DND-41 (cell line): ENCODE measurements at regions not wholly inside any gene's neighbourhood (a gene's known extent, or its start where the extent isn't known, plus 50 kb on each side); places are given as distances from the start of the nearest gene placed in this dataset.

Experiments
- ATAC-seq: fragments of 200-7000 bp; cut with Tn5 transposase; 3 replicates; pipeline ENCODE4 v1.9.1; 2021; ENCODE audit warnings: low read depth; ENCODE audit not compliant: insufficient read depth
- DNase-seq: peaks from one replicate; pipeline ENCODE4 v3.0.0-alpha.2; 2020
- H2AFZ ChIP-seq: 2 replicates; pipeline ENCODE4 v1.6.0; 2012; ENCODE audit warnings: low read depth, low read length
- H3K27ac ChIP-seq: 2 replicates; pipeline ENCODE4 v1.5.1; 2012; ENCODE audit warnings: low read length, inconsistent platforms
- H3K27me3 ChIP-seq: fragments of 200-600 bp; sonication (generic); 2 replicates; pipeline ENCODE4 v1.6.0; 2012; ENCODE audit warnings: low read length, mild to moderate bottlenecking, inconsistent platforms; ENCODE audit not compliant: insufficient read depth, poor library complexity
- H3K36me3 ChIP-seq: 2 replicates; pipeline ENCODE4 v1.5.1; 2012; ENCODE audit warnings: low read length, inconsistent platforms; ENCODE audit not compliant: insufficient read depth
- H3K4me1 ChIP-seq: 2 replicates; pipeline ENCODE4 v1.5.1; 2012; ENCODE audit warnings: mild to moderate bottlenecking, low read length; ENCODE audit not compliant: insufficient read depth
- H3K4me2 ChIP-seq: 2 replicates; pipeline ENCODE4 v1.6.0; 2012; ENCODE audit warnings: mild to moderate bottlenecking, moderate library complexity, low read length, inconsistent platforms; ENCODE audit not compliant: insufficient read depth
- H3K4me3 ChIP-seq, 2 experiments: fragments of 200-600 bp in 1 of 2; shearing (Covaris generic) in 1 of 2; 2 replicates each; pipeline ENCODE4 v1.5.1; 2012 to 2016; ENCODE audit warnings: inconsistent platforms in 2 of 2, low read length in 2 of 2, mild to moderate bottlenecking in 2 of 2, low read depth in 1 of 2, moderate library complexity in 1 of 2
- H3K79me2 ChIP-seq: 2 replicates; pipeline ENCODE4 v1.6.0; 2012; ENCODE audit warnings: low read length, inconsistent platforms; ENCODE audit not compliant: insufficient read depth
- H3K9ac ChIP-seq: 2 replicates; pipeline ENCODE4 v1.6.0; 2012; ENCODE audit warnings: low read depth, mild to moderate bottlenecking, inconsistent platforms, low read length, moderate library complexity
- H3K9me3 ChIP-seq: 2 replicates; pipeline ENCODE4 v1.5.1; 2012; ENCODE audit warnings: low read length, moderate library complexity, mild to moderate bottlenecking, inconsistent platforms; ENCODE audit not compliant: insufficient read depth, severe bottlenecking
- H4K20me1 ChIP-seq: 2 replicates; pipeline ENCODE4 v1.6.0; 2012; ENCODE audit warnings: low read length; ENCODE audit not compliant: insufficient read depth
- CTCF ChIP-seq: IDR thresholded peaks from 2 replicates; pipeline ENCODE4 v1.5.1; 2012; ENCODE audit warnings: borderline replicate concordance, low read length, moderate library complexity, mild to moderate bottlenecking; ENCODE audit not compliant: poor library complexity, severe bottlenecking; ENCODE audit errors: extremely low read depth
- EZH2 ChIP-seq: IDR thresholded peaks from 3 replicates; pipeline ENCODE4 v1.6.1; 2012; ENCODE audit warnings: borderline replicate concordance, low read depth, mild to moderate bottlenecking, moderate library complexity, low read length, inconsistent platforms; ENCODE audit not compliant: severe bottlenecking

- Histone ChIP-seq H3K36me3 (no peaks in the 10 kb centered on the region), H3K27me3 (no peaks in the 10 kb centered on the region), H4K20me1 (no peaks in the 10 kb centered on the region), H3K4me3 (no peak overlapping the region), H3K4me1 (no peaks in the 10 kb centered on the region), H3K79me2 (no peaks in the 10 kb centered on the region), H2AFZ (no peak overlapping the region), H3K4me2 (no peak overlapping the region), H3K9ac (no peak overlapping the region), H3K27ac (no peak overlapping the region), H3K9me3 (no peaks in the 10 kb centered on the region)
- TF ChIP-seq CTCF: no peak
- no peak for TF ChIP-seq EZH2
- no peak for DNase-seq
- ATAC-seq: no peak
These were observed 1355.1 kb upstream of the CRIM1 start for GRCh38 chr2:35000453-35000852.

GRCh38 chr2:34998741-34999140 lies 1356.8 kb upstream of the CRIM1 start:
- DNase-seq: no peak
- no peak overlapping the region for H3K9ac ChIP-seq
- no peak for TF ChIP-seq CTCF
- TF ChIP-seq EZH2: no peak
- no peaks in the 10 kb centered on the region for H4K20me1 ChIP-seq
- no peaks in the 10 kb centered on the region for H3K27me3 ChIP-seq
- H3K4me1 ChIP-seq: no peaks in the 10 kb centered on the region
- H3K9me3 ChIP-seq: no peaks in the 10 kb centered on the region
- no peak overlapping the region for H3K27ac ChIP-seq
- no peak for ATAC-seq
- no peak overlapping the region for H3K4me3 ChIP-seq
- H3K4me2 ChIP-seq: no peak overlapping the region
- no peaks in the 10 kb centered on the region for H3K79me2 ChIP-seq
- H3K36me3 ChIP-seq: no peaks in the 10 kb centered on the region
- no peak overlapping the region for H2AFZ ChIP-seq

- Histone ChIP-seq H3K27ac (no peak overlapping the region), H3K4me2 (no peak overlapping the region)
- TF ChIP-seq CTCF: no peak
- no peak for TF ChIP-seq EZH2
These were observed 1357.8 kb upstream of the CRIM1 start for GRCh38 chr2:34997779-34998178.

GRCh38 chr2:34995196-34995595 lies 1360.4 kb upstream of the CRIM1 start:
- no peak for TF ChIP-seq CTCF
- no peak for TF ChIP-seq EZH2
- Histone ChIP-seq H3K27ac (no peak overlapping the region), H2AFZ (no peak overlapping the region), H3K4me1 (no peaks in the 10 kb centered on the region), H3K36me3 (no peaks in the 10 kb centered on the region), H3K9me3 (no peaks in the 10 kb centered on the region), H4K20me1 (no peaks in the 10 kb centered on the region), H3K27me3 (no peaks in the 10 kb centered on the region), H3K9ac (no peak overlapping the region), H3K79me2 (no peaks in the 10 kb centered on the region), H3K4me2 (no peak overlapping the region), H3K4me3 (no peak overlapping the region)
- DNase-seq: no peak
- ATAC-seq: no peak

More at GRCh38 chr2:34997779-34998178, 1357.8 kb upstream of the CRIM1 start:
- H3K36me3 ChIP-seq: no peaks in the 10 kb centered on the region
- H3K4me3 ChIP-seq: no peak overlapping the region
- ATAC-seq (no peak), DNase-seq (no peak)
- H4K20me1 ChIP-seq: no peaks in the 10 kb centered on the region
- no peaks in the 10 kb centered on the region for H3K4me1 ChIP-seq
- H3K79me2 ChIP-seq: no peaks in the 10 kb centered on the region
- no peaks in the 10 kb centered on the region for H3K9me3 ChIP-seq
- no peaks in the 10 kb centered on the region for H3K27me3 ChIP-seq
- H2AFZ ChIP-seq: no peak overlapping the region
- no peak overlapping the region for H3K9ac ChIP-seq
